Sigmoid colon (tissue), 6 donors: ENCODE measurements at regions not wholly inside any gene's neighbourhood (a gene's known extent, or its start where the extent isn't known, plus 50 kb on each side); places are given as distances from the start of the nearest gene placed in this dataset.
A peak's percentile ranks its signal among the peaks of the same experiment; 100 is the strongest.

Source experiments
- DNase-seq: peaks from one replicate; pipeline ENCODE4 v3.0.0-alpha.2; 2019
- H3K27ac ChIP-seq, 4 donors: fragments of 200-600 bp; sonication (generic); one replicate each; pipeline ENCODE4 v1.5.1; 2016 to 2019; ENCODE audit warnings: mild to moderate bottlenecking in 1 of 4
- H3K27me3 ChIP-seq, 3 donors: fragments of 200-600 bp; sonication (generic); one replicate each; pipeline ENCODE4 v1.5.1; 2019; ENCODE audit warnings: mild to moderate bottlenecking in 1 of 3
- H3K36me3 ChIP-seq, 4 donors: fragments of 200-600 bp; sonication (generic); one replicate each; pipeline ENCODE4 v1.5.1; 2016 to 2019
- H3K4me1 ChIP-seq, 4 donors: fragments of 200-600 bp; sonication (generic); one replicate each; pipeline ENCODE4 v1.5.1; 2017 to 2019
- H3K4me3 ChIP-seq, 4 donors: fragments of 200-600 bp; sonication (generic); one replicate each; pipeline ENCODE4 v1.5.1; 2017 to 2019; ENCODE audit warnings: mild to moderate bottlenecking in 2 of 4, moderate library complexity in 1 of 4
- H3K9me3 ChIP-seq, 4 donors: fragments of 200-600 bp in 3 of 4; sonication (generic) in 3 of 4; one replicate each; pipeline versions ENCODE4 v1.5.1 to v1.6.1; 2013 to 2019
- EP300 ChIP-seq, 4 donors: sonication (generic); formaldehyde crosslinking; IDR thresholded peaks; one replicate each; pipeline ENCODE4 v1.6.1; 2017; ENCODE audit warnings: antibody characterized with exemption in 4 of 4
- POLR2A ChIP-seq, 2 donors: fragments of 450-650 bp; IDR thresholded peaks; one replicate each; pipeline ENCODE4 v1.6.1; 2016; ENCODE audit warnings: antibody characterized with exemption in 2 of 2, mild to moderate bottlenecking in 2 of 2, moderate library complexity in 2 of 2
- POLR2AphosphoS5 ChIP-seq, 4 donors: sonication (generic); formaldehyde crosslinking; IDR thresholded peaks; one replicate each; pipeline ENCODE4 v1.6.1; 2017; ENCODE audit warnings: antibody characterized with exemption in 4 of 4
- WGBS, 2 donors: extraction: QIAGEN DNeasy Blood & Tissue Kit; methylation state at CpG; one replicate each; pipeline ENCODE4 v1.1.7; 2013; 5-methylcytosine and 5-hydroxymethylcytosine counted together
- intact Hi-C: fragments of 100-400 bp; cut with DNase I; formaldehyde crosslinking; loops from one replicate; pipeline ENCODE4 v1.15.1; 2023
- TF ChIP-seq, protein P1 (sequence below), 4 experiments: fragments of 450-650 bp in 3 of 4; fragments of 200-600 bp in 1 of 4; IDR thresholded peaks; one replicate each; pipeline ENCODE4 v1.5.1; 2016 to 2019; ENCODE audit warnings: antibody characterized with exemption in 4 of 4, mild to moderate bottlenecking in 3 of 4, moderate library complexity in 2 of 4
- donor health status: healthy with polysubstance abuse.
- donor health status: healthy.

DNA sequence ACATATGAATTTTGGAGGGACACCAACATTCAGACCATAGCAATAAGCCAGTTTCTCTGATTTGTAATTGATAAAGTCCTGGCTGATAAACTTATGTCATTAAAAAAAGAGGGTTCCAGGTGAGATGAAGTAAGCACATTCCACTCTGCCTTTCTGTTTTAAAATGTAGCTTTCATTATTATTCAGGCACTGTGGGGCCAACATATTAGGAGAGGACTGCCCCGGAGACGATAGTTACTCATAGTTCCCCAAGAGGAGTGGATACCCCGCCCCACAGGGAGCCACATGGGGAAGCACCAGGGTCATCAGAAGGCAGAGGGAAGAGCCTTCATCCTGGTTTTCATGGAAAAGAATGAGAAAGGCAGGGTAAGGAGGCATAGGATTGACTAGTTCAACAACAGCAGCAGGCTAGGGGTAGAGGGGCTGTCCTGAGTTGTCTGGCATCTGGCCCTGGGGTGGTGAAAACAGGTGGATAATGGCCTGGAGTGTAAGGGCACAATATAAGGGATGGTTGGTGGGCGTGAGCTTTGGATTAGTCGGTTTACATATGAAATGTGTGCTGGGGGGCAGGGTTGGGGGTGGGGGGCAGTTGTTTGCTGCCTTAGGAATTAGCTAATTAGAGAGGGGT, 78.7 kb upstream of the PROK2 start:
- no peak for DNase-seq
- WGBS, 2 donors: 81 to 83% methylated on average over 5 of the region's 5 CpGs
- H3K4me1 ChIP-seq: no peaks in the 10 kb centered on the region
- H3K36me3 ChIP-seq: no peaks in the 10 kb centered on the region
- H3K4me3 ChIP-seq: no peak overlapping the region
- TF ChIP-seq POLR2A (IDR thresholded peaks at IDR 0.05) (no peak), POLR2AphosphoS5 (IDR thresholded peaks at IDR 0.05) (no peak), EP300 (IDR thresholded peaks at IDR 0.05) (no peak)
- TF ChIP-seq, protein P1, sequence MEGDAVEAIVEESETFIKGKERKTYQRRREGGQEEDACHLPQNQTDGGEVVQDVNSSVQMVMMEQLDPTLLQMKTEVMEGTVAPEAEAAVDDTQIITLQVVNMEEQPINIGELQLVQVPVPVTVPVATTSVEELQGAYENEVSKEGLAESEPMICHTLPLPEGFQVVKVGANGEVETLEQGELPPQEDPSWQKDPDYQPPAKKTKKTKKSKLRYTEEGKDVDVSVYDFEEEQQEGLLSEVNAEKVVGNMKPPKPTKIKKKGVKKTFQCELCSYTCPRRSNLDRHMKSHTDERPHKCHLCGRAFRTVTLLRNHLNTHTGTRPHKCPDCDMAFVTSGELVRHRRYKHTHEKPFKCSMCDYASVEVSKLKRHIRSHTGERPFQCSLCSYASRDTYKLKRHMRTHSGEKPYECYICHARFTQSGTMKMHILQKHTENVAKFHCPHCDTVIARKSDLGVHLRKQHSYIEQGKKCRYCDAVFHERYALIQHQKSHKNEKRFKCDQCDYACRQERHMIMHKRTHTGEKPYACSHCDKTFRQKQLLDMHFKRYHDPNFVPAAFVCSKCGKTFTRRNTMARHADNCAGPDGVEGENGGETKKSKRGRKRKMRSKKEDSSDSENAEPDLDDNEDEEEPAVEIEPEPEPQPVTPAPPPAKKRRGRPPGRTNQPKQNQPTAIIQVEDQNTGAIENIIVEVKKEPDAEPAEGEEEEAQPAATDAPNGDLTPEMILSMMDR (IDR thresholded peaks at IDR 0.05): no peak
- no peak overlapping the region for H3K27ac ChIP-seq
- H3K9me3 ChIP-seq: peaks cover 0 to 4% (median under 1%) of the 10 kb centered on the region in 4 donors
- intact Hi-C loops: no loop called here
- H3K27me3 ChIP-seq: no peaks in the 10 kb centered on the region

DNA sequence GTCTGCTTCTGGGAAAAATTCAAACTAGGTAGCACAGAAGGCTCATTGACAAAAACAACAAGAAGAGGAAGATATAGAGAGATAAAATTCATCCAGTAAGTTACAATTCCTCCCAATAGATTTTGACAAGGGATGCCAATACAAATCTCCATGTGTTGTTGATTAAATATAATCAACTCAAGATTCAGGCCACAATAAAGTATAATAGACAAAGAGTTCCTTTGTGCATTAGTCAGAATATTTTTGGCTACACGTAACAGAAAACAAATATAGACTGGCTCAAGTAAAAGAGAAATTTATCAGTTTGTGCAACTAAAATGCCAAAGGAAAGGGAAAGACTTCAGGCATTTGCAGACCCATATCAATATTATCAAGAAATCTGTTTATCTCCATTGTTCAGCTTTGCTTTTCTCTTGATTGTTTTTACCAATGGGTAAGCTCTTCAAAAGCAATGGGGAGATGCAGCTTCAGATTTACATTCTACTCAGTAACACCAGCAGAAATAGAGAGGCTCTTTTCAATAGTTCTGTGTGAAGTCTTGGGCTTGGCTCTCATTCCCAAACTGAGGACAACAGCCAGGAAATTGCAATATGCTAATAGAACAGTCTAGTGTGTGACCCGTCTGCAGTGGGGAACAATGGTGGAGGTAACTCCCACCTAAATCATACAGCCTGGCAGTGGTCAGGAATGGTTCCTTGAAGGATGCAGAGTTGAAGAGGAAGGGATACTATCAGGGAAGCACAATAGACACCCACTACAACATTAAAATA, 77.6 kb upstream of the PROK2 start:
- intact Hi-C loops: no loop called here
- peaks cover 0 to 4% (median under 1%) of the 10 kb centered on the region in 4 donors for H3K9me3 ChIP-seq
- WGBS, 2 donors: 41 to 70% methylated on average over 2 of the region's 2 CpGs
- no peaks in the 10 kb centered on the region for H3K4me1 ChIP-seq
- H3K4me3 ChIP-seq: no peak overlapping the region
- no peak overlapping the region for H3K27ac ChIP-seq
- no peak for DNase-seq
- no peak for TF ChIP-seq POLR2AphosphoS5 (IDR thresholded peaks at IDR 0.05)
- TF ChIP-seq EP300 (IDR thresholded peaks at IDR 0.05): no peak
- TF ChIP-seq POLR2A (IDR thresholded peaks at IDR 0.05): no peak
- TF ChIP-seq, protein P1 (IDR thresholded peaks at IDR 0.05): no peak
- no peaks in the 10 kb centered on the region for H3K36me3 ChIP-seq
- H3K27me3 ChIP-seq: no peaks in the 10 kb centered on the region

DNA sequence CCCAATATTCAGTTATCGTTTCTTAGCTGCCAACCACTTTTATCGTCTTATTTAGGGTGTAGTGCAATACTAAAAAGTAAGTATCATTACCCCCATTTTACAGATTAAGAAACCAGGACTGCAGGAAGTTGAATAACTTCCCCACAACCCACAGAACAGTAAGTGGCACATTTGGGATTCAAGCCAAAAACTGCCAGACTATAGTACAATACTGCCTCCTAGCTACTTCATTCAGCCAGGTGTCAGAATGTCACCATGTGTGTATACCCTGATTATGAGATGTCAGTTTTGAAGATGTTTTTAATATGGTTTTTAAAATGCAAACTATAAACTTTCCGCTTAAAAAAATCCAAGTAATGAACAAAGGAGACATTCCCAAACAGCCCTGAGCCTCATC, 74.2 kb upstream of the PROK2 start:
- no peaks in the 10 kb centered on the region for H3K27me3 ChIP-seq
- no peak for TF ChIP-seq POLR2A (IDR thresholded peaks at IDR 0.05)
- TF ChIP-seq, protein P1 (IDR thresholded peaks at IDR 0.05): peak in 2 of 4 experiments; percentile 7 to 8
- DNase-seq: no peak
- H3K4me1 ChIP-seq: no peaks in the 10 kb centered on the region
- no peak overlapping the region for H3K27ac ChIP-seq
- no peak overlapping the region for H3K4me3 ChIP-seq
- peaks cover 0 to 4% (median under 1%) of the 10 kb centered on the region in 4 donors for H3K9me3 ChIP-seq
- intact Hi-C loops: no loop called here
- WGBS, 2 donors: 70 to 74% methylated on average over 3 of the region's 3 CpGs
- H3K36me3 ChIP-seq: no peaks in the 10 kb centered on the region

DNA sequence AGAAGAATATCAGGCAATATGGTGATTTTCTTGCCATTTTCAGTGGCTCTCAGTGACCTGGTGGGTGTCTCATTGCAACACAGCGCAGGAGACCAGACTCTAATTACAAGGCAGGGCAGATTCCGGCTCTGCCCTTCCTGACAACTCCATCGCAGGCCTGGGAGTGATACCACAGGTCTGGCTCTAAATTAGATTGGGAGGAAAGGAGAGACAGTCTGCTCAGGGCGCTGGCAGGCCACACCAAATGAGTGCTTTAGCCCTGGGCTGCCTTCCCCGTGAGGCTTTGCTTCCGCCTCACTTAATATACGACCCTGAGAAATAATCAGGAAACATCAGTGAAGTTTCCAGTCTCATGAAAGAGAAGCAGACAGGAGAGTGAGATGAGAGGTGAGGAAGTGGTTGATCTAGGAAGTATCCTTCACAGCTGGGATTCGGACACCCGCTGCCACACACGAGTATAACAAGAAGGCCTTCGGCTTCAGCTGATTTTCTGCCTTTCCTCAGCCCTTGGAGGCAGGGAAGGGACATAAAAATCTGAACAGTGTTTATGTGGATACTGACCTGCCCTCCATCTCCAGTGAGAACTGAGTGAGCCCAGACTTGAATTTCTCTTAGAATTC, 73.7 kb upstream of the PROK2 start:
- peaks cover 0 to 4% (median under 1%) of the 10 kb centered on the region in 4 donors for H3K9me3 ChIP-seq
- TF ChIP-seq POLR2AphosphoS5 (IDR thresholded peaks at IDR 0.05) (no peak), POLR2A (IDR thresholded peaks at IDR 0.05) (no peak), EP300 (IDR thresholded peaks at IDR 0.05) (no peak)
- TF ChIP-seq, protein P1 (IDR thresholded peaks at IDR 0.05): no peak
- no peak overlapping the region for H3K27ac ChIP-seq
- no peaks in the 10 kb centered on the region for H3K27me3 ChIP-seq
- H3K36me3 ChIP-seq: no peaks in the 10 kb centered on the region
- WGBS, 2 donors: 76 to 86% methylated on average over 11 of the region's 11 CpGs
- H3K4me3 ChIP-seq: no peak overlapping the region
- intact Hi-C loops: no loop called here
- no peaks in the 10 kb centered on the region for H3K4me1 ChIP-seq
- DNase-seq: no peak
